ENCODE measurements at regions not wholly inside any gene's neighbourhood (a gene's known extent, or its start where the extent isn't known, plus 50 kb on each side); places are given as distances from the start of the nearest gene placed in this dataset.

DNA sequence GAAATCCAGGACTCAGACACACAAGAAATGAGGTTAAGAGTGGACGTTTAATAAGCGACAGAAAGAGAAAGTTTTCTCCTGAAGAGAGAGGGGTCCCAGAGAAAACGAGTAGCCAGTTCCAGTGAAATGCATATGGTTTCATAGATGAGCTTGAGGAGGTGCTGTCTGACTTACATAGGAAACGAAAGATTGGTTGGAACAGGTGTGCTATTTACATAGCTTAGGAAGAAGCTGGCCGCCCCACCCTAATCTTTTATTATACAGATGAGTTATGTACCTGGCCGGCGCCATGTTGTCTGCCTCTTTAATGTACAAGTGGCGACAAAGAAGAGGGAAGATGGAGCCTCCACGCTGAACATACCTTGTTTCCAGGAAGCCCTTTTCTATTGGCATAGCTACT lies 223.0 kb downstream of the SLC6A15 start:
- ChIA-PET CTCF (interaction anchor here (0.5 to 0.6 kb wide), 2 partner anchors 73 to 1961 kb away, joined by 3 to 4 read pairs; no protein-coding TSS in a partner anchor), POLR2A (no interaction called here)

DNA sequence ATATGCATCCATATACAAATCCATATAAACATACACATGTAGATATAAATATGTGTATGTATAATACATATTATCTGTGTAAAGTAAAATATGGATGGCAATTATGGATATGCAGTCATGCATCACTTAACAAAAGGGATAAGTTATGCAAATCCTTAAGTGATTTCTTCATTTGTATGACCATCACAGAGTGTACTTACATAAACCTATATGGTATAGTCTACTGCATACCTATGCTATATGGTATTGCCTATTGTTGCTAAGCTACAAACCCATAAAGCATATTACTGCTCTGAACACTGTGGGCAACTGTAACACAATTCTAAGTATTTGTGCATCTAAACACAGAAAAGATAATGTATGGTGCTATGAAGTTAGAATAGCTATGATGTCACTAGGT lies 227.2 kb downstream of the SLC6A15 start:
- no peak for DNase-seq (ENCODE audit: unreplicated experiment)
- ChIA-PET POLR2A (no interaction called here), CTCF (no interaction called here)
- TF ChIP-seq CTCF (IDR thresholded peaks at IDR 0.05; ENCODE audit: unreplicated experiment), result no peak
- no peak overlapping the region for H3K4me3 Mint-ChIP-seq (ENCODE audit: unreplicated experiment)
- H3K36me3 Mint-ChIP-seq (ENCODE audit: insufficient read depth, unreplicated experiment), result no peaks in the 10 kb centered on the region
- no peaks in the 10 kb centered on the region for H3K27me3 Mint-ChIP-seq (ENCODE audit: insufficient read depth, unreplicated experiment)
- H3K9me3 Mint-ChIP-seq (ENCODE audit: unreplicated experiment), result no peaks in the 10 kb centered on the region
- no peaks in the 10 kb centered on the region for H3K4me1 Mint-ChIP-seq (ENCODE audit: insufficient read depth, unreplicated experiment)
- H3K27ac Mint-ChIP-seq (ENCODE audit: low read depth, unreplicated experiment), result no peak overlapping the region
- intact Hi-C loops (cut with micrococcal nuclease), result no loop called here
- BruUV-seq (replicated peaks), result no TSS peak

More for the DNA sequence above, 223.0 kb downstream of the SLC6A15 start:
- no peak for DNase-seq (ENCODE audit: unreplicated experiment)
- BruUV-seq (replicated peaks), result no TSS peak
- Mint-ChIP-seq H3K36me3 (ENCODE audit: insufficient read depth, unreplicated experiment) (no peaks in the 10 kb centered on the region), H3K27me3 (ENCODE audit: insufficient read depth, unreplicated experiment) (no peaks in the 10 kb centered on the region), H3K9me3 (ENCODE audit: unreplicated experiment) (no peaks in the 10 kb centered on the region), H3K27ac (ENCODE audit: low read depth, unreplicated experiment) (no peak overlapping the region), H3K4me1 (ENCODE audit: insufficient read depth, unreplicated experiment) (no peaks in the 10 kb centered on the region), H3K4me3 (ENCODE audit: unreplicated experiment) (no peak overlapping the region)
- TF ChIP-seq CTCF (IDR thresholded peaks at IDR 0.05; ENCODE audit: unreplicated experiment), result no peak
- intact Hi-C loops (cut with micrococcal nuclease), result no loop called here

DNA sequence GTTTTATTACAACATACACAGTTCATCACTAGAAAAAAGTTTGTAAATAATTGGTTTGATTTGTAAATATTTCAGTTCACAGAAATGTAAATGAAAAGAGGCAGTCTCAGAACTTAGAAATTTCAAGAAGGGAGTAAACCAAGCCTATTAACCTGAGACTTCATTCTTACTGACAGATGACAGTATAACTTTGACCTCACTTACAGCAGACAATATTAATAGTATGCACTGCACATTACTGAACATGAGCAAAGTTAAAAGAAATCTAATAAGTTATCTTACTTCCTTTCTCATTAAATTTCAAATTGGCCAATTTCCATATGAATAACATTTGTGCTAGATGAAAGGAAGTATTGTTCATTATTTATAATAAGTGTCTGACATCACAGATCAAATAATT lies 235.8 kb downstream of the SLC6A15 start:
- Mint-ChIP-seq H3K27me3 (ENCODE audit: insufficient read depth, unreplicated experiment) (no peaks in the 10 kb centered on the region), H3K36me3 (ENCODE audit: insufficient read depth, unreplicated experiment) (no peaks in the 10 kb centered on the region), H3K4me1 (ENCODE audit: insufficient read depth, unreplicated experiment) (no peaks in the 10 kb centered on the region), H3K4me3 (ENCODE audit: unreplicated experiment) (no peak overlapping the region), H3K9me3 (ENCODE audit: unreplicated experiment) (no peaks in the 10 kb centered on the region), H3K27ac (ENCODE audit: low read depth, unreplicated experiment) (no peak overlapping the region)
- DNase-seq (ENCODE audit: unreplicated experiment), result no peak
- intact Hi-C loops (cut with micrococcal nuclease), result no loop called here
- ChIA-PET CTCF (interaction anchor here (0.6 kb wide), 2 partner anchors 353 to 380 kb away, joined by 3 read pairs; no protein-coding TSS in a partner anchor), POLR2A (no interaction called here)
- no peak for TF ChIP-seq CTCF (IDR thresholded peaks at IDR 0.05; ENCODE audit: unreplicated experiment)
- BruUV-seq (replicated peaks), result no TSS peak

GRCh38 chr12:84661786-84662185 lies 250.8 kb downstream of the SLC6A15 start:
- H3K27ac Mint-ChIP-seq (ENCODE audit: low read depth, unreplicated experiment), result no peak overlapping the region
- no peaks in the 10 kb centered on the region for H3K9me3 Mint-ChIP-seq (ENCODE audit: unreplicated experiment)
- DNase-seq (ENCODE audit: unreplicated experiment), result peak; percentile 8
- BruUV-seq (replicated peaks), result no TSS peak
- intact Hi-C loops (cut with micrococcal nuclease), result no loop called here
- no peaks in the 10 kb centered on the region for H3K27me3 Mint-ChIP-seq (ENCODE audit: insufficient read depth, unreplicated experiment)
- H3K4me3 Mint-ChIP-seq (ENCODE audit: unreplicated experiment), result no peak overlapping the region
- ChIA-PET CTCF (interaction anchor here (0.6 to 1.3 kb wide), 2 partner anchors 40 to 57 kb away, joined by 3 to 4 read pairs; no protein-coding TSS in a partner anchor), POLR2A (no interaction called here)
- H3K36me3 Mint-ChIP-seq (ENCODE audit: insufficient read depth, unreplicated experiment), result no peaks in the 10 kb centered on the region
- peaks cover 6% of the 10 kb centered on the region for H3K4me1 Mint-ChIP-seq (ENCODE audit: insufficient read depth, unreplicated experiment)
- TF ChIP-seq CTCF (IDR thresholded peaks at IDR 0.05; ENCODE audit: unreplicated experiment), result no peak

All from MCF 10A (cell line).